GM21515 (cell line): ENCODE measurements at regions not wholly inside any gene's neighbourhood (a gene's known extent, or its start where the extent isn't known, plus 50 kb on each side); places are given as distances from the start of the nearest gene placed in this dataset.

ENCODE experiments used
- ATAC-seq: cut with Tn5 transposase; IDR thresholded peaks from one replicate; pipeline ENCODE4 v1.9.1; 2021; ENCODE audit not compliant: unreplicated experiment

DNA sequence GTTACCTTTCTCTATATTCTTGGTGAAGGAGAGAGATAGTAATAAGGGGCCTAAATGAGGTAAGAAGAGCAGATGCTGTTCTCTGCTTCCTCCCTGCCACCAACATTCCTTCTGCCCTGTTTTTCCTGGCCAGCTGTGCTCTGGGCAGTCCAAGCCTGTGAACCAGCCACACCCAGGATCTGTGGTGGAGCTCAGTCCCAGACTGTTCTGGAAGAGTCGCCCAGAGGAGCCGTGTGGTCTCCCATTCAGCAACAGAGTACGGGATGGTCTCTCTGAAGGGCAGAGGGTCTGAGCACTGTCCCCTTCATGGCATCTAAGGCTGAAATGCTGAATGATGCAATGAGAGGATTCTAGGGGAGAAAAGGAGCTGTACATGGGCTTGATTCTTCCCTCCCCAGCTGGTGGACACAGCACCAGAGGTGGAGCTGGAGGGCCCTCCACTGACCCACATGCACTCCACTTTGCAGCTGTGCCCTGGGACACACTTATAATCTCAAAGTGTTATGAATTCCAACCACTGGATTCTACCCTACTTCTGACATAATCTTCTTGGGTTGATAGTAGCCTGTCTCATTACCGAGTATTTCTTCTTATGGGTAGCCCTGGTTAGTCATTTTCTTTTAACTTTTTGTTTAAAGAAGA lies 70.8 kb upstream of the RPS23 start:
- ATAC-seq, result no peak

DNA sequence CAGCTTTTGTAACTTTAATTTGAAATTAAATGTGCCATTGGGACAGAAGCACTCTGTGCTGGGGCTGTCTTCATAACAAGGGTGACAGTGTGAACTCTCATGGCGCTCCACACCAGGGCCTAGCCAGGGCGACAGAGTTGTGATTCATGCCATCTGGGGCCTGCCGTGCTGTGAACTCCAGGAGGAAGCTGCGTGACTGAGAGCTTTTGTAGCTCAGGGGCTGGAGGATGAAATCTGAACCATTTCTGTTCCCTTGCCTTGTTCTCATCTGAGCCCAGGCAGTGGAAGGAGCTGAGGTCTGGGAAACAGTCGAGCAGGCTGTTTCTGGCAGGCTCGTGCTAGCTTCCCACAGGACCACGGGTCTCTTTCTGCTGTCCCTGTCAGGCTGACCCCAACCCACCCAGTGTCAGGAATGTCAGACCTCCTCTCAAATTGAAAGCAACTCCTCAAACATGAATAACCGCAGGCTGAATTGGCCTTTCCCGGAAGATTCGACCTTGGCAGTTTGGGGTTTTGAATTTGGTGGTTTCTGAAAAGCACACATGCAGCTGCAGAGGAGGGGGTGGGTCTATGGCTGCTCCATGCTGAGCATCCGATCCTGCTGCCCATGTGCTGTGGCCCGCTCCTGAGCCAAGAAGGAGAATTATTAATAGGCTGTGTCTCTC lies 69.2 kb upstream of the RPS23 start:
- ATAC-seq, result no peak

DNA sequence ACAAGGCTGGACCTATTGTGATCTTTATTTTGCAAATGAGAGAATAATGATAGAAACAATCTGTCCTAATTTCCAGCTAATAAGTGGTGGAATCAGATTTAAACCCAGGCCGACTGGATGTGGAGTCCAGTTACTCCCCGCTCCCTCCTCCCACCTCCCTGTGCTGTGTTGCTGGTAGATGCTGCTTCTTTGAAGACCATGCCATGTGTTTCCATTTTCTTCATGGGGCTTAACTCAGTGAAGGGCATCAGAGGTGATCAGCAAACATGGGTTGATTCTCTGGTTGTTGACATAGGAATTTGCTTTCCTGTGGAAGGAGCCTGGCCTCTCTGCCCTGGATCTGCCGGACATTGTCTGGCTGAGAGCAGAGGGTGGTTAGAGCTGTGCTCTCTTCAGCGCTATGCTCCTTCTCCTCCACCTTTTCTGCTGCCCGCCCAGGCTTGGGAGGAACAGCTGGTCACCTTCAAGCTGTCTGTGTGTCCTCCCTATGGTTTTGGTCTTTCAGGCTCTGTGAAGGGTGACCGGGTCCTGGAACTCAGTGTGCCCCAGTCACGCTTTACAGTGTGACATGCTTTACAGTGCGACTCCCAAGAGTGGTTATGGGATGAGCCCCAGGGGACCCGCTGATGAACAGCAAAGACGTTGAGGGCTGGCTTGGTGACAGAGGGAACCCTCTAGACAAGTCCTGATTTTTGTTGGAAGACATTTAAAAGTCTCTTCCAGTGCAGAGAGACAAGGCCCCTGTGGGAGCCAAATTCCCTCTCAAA lies 68.4 kb upstream of the RPS23 start:
- no peak for ATAC-seq

DNA sequence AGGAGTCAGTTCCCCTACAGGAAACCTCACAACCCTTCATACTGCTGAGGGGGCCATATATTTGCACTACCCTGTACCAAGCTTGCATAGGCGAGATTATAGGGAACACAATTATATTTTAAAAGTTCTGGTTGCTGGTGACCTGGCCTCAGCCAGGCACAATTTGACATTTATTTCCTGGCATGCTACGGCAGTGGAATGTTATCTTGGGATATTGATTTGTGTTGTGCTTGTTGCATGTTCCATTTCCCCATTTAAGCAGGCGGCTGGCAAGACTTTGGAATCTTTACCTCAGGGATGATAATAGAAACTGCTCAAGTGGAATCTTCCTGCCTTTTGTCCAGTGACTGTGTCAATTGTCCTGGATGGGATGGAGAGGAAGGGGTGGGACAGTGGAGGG lies 67.0 kb upstream of the RPS23 start:
- no peak for ATAC-seq

DNA sequence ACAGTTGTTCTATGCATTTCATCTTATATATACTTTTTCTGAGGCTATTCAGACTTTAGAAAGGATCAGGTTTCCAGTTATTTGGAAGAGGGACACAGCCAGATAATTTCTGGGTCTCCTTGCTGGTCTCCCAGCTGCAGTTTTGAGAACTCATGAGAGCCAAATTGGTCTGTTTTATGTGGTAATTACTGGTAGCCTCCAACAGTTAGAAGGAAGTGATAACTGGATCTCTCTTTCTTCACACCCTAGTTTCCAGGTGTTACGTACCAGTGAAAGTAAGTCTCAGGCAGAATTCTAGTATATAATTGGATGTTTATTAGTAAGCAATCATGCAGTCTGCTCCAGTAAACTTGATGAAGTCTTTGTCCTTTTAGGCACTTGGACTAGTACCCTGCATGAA lies 63.2 kb upstream of the RPS23 start:
- ATAC-seq, result no peak

DNA sequence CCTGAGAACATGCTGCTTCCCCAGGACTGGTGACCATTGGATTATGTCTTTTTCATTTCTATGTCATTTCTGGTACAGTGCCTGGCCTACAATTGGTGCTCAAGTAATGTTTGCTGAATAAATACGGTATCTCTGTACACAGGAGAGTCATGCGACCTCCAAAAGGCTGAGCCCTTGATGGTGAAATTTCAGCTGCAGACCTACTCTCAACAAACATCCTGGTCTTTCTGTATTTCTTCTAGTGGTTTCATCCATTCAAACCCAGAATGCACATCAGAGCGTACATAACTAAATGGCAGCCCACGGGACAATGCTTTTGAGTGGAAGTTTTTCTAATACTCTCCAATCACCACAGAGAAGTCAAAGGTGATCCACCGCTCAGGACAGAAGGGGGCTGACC lies 62.6 kb upstream of the RPS23 start:
- no peak for ATAC-seq

DNA sequence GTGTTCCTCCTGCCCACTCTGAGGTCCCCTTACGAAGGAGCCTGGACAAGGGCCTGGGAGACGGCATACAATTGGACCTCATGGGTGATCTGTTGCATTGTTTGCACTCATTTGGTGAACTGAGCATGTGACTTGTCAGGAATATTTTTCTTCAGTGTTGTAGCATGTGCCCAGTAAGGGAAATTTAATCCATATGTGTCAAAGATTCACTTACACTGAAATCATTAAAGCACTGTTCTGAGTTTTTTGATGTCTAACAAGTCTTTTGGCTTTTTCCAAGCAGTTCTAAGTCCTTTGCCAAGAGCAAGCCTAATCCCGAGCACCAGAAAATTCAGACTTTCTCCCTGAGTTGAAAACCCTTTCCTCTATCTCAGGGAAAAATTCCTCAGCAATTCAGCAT lies 61.6 kb upstream of the RPS23 start:
- no peak for ATAC-seq

DNA sequence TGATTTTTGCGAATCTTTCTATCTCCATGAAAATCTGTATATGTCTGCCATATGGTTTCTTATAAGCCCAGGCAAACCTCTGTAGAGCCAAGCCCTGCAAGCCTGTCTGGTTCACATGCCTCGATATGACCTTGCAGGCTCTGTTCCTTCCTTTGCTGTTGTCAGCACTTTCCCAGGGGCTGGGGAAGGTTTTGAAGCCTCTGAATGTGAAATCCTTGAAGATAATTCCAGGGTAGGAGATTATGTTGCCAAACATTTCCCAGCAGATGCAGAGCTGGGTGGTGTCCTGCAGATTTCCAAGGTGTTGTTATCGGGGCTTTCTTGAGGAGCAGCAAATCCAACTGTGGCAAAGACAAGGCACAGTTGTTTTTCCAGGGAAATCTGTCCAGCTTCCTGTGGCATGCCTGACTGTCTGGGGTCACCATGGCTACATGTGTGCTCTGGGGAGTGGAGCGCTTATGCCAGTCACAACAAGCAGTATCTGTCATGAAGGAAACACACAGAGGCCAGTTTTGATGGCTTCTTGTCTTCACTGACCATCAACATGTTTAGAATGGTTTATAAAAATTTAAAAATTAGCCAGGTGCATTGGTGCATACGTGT lies 60.7 kb upstream of the RPS23 start:
- no peak for ATAC-seq

DNA sequence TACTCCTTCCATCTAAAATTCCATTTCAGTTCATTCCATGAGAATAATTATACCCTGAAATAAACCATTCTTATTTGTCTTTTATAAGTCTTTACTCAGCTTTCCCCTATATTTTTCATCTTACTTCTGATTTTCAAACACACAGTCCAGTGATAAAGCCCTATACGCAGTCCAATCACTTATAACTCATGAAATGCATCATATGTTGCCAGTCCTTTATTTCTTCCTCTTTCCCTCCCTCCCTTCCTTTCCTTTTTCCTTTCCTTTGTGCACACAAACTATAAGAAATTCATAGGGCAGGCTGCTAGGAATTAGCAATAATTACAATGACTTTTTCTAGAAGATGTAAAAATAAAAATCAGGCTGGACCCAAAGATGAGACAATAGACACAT lies 58.8 kb upstream of the RPS23 start:
- no peak for ATAC-seq

DNA sequence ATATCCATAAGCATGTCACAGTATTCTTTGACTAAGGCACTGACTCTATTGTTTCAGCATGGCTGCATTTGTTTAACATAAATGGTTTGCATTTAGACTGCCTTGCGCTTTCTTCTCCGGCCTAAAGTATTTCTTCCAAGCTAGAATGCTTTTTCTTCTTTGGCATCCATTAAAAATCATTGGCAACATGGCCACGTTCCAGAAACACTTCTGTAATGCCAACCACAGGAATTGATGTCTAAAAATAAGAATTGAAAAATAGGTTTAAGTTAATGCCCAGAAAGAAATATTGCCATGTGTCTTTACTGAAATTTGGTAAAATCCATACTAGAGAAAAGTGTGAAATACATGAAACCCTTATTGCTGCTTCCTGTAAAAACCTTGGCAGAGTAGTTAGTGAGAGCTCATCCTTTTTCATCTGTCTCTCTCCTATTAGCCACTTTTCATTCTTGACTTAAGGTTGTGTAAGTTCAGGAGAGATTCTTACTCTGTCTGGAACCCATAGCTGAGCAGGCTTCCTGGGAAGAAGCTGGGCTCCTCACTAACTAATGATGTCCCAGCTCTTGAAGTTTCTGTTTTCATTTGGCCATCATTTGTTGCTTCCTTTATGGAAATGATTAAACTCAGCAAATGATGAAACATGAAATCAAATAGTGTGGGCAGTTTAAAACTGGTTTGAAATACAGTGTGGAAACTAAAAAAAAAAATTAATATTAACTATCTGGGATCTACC lies 58.2 kb upstream of the RPS23 start:
- no peak for ATAC-seq

DNA sequence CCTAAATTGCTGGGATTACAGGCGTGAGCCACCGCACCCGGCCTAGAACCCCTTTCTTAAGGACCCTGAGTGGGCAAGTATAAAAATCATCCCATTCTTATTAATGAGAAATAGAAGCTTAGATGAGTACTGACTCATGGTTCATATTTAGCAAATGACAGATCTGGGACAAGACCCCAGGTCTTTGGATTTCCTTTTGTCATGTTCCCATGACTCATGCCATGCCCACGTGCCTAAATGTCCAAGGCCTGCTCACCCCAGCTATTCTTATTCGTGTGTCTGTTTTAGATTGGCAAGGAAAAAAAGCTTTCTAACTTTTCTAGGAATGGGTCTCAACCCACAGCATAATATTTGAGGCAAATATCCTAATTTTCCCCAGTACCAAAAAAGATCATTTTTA lies 57.7 kb upstream of the RPS23 start:
- no peak for ATAC-seq

DNA sequence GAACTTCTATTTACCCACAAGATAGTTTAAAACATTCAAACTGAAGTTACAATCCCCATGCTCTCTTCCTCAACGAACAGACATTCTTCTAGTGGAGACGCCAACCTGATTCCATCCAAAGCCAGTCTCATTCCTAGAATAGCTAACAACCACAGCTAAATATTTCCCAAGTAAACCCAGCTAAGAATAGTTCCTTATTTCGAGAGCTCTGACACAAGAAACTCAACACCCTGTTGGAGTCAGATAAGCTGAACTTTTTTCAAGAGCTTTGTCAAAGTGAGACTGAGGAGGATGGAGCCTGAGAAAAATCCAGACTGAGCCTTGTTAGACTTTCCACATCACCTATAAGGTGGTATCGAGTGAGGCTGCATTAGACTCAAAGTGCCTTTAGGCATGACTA lies 56.7 kb upstream of the RPS23 start:
- no peak for ATAC-seq

DNA sequence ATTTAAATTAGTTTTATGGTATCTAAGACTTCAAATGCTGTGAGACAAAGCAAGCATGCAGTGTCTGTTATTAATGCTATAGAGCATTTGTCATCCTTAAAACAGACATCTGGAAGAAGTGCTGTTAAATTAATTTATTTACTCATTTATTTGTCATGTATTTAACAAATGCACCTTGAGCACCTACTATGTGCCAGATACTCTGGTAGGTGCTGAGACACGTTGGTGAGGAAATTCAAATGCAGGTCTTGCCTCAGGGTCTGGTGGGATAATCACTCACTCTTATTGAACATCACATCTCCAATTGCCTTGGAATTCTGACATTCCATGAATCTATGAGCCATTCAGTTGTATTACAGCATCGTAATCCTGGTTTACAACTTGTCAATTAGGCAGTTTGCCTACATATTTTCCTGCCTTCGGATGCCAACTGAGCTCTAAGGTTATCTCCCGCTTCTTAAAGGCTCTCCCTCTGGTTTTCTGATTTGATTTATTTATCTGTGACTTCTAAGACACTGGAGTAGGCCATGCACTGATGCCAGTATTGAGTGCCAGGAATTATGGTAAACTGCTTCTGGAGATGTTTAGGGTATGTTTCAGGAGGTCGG lies 56.0 kb upstream of the RPS23 start:
- ATAC-seq, result no peak

DNA sequence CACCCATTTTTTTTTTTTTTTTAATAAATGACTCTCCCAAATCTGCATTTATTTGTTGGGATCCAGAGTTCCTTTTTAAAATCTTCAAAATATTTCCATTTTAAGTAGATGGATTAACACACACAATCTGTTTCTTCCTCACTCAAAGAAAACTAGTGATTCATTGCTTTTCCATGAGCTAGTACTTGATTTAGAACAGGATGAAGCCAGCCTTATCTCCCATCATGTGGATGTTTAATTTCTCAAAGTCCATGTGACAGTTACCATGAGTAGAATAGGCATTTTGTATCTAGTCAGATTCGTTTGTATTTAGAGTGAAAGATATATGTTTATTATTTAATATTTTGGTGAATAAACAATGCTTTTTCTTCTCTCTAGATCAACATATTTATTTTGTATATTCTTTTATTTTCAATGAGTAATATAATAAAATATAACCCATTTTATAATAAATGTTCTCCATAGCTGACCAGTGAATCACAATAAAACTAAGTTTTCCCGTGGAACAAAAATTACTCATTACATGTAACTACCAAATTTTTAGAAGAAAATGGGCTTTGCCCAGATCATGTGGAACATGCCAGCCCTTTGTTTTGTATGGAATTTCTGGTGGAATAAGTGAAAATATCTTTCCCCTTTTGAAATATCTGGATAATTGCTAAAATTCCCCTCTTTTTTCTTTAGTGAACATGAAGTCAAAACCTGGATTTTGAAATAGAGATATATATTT lies 54.9 kb upstream of the RPS23 start:
- no peak for ATAC-seq

DNA sequence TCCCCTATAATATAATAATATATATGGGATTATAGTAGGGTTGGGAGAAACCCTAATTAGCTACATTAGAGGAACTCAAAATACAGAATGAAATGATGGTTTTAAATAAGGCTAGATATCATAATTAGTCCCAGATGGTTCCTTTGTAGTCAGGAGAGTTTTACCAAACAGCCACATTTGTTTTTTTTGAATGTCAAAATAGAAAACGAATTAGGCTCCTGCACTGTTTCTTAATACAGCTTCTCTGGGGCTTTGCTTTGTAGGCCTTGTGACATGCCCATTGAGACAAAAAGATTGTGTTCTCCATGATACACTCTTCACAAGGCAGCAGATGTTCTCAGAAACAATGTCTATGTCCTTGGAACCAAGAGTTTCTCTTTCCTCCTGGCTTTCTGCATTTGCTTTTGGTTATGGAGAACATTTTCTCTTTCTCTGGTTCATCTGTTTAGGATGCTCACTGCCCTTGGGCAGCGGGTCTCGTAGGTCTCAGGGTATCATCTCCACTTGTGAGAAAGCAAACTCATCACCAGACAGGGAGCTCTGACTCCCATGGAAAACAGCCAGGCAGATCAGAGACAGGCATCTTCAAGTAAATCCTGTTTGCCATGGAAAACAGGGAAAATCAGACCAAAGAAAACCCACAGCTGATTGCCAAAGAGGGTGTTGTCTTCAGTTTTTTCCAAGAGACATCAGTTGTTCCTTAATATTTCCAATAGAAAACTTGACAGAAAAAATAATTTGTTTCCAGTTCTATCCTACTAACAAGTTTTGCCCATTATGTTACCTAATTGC lies 54.1 kb upstream of the RPS23 start:
- ATAC-seq, result no peak

DNA sequence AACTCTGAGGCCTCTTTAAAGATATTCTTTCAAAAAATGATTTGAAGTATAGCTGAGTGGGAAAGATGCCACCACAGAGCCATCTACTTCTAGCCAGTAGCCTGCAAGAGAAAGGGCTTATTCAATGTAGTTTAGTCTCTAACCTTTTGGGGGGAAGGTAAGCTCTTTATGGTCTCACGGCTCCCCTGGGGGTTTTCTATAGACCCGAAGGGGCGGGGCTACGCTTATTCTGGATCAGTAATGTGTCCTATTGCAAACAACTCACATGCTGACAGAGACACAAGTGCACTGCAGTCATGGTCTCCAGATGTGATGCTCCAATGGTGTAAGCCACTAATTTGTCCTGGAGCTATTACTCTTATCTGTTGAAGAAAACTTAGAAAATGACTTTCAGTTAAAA lies 53.4 kb upstream of the RPS23 start:
- no peak for ATAC-seq

DNA sequence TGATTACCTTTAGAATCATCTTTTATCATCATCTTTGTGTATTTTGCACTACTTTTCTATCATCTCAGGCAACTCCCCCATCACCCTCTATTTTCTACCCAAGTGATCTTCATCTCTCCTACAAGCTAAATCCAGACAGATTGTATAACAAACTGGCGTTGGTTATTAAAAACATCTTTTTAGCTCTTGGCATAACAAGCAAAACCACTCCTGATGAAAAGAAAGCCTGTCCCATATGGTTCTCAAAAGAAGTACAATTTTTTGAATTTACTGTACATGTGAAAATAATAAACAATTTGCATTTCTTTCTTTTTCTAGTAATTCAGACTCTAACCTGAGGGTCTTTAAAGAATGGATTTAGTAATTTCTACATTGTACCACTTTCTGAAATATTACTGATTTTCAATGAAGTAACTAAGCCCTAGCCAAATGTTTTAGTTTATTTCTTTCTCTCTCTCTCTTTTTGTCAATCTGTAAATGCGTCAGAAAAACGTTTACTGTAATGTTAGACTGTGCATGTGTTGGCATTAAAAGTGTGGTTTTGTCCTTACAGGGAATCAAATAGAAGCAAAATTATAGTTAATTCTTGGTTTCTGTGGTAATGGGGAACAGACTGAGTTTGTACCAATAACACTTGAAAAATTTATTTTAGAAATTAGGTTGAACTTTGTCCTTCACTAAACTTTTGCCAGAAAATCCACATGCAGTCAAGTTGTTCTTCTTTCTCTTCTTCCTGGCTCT lies 52.5 kb upstream of the RPS23 start:
- ATAC-seq, result no peak

DNA sequence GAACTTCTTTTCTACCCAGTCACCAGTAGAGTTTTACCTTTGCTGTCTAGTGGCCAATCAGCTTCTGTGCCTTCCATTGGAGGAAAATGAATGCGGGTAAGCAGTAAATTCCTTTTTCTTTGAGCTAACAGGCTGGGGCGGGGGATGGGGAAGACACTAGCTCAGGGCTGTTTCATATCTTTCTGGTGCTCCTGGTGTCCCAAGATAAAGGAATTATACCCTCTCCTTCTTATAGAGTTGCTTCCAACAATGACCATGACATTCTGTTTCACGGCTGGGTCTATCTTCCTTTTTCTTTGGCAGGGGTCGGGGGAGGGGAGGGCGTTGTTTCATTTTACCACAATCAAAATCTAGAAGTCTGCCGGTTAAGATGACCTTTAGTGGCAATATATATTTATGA lies 51.2 kb upstream of the RPS23 start:
- ATAC-seq, result no peak
